OCI-LY1 (cell line): ENCODE measurements at regions not wholly inside any gene's neighbourhood (a gene's known extent, or its start where the extent isn't known, plus 50 kb on each side); places are given as distances from the start of the nearest gene placed in this dataset.
A peak's percentile ranks its signal among the peaks of the same experiment; 100 is the strongest.

Experiments
- H2AFZ ChIP-seq: fragments of 200-600 bp; sonication (generic), shearing (Covaris generic); 2 replicates; pipeline ENCODE4 v1.6.0; 2014; ENCODE audit warnings: antibody characterized with exemption, mild to moderate bottlenecking, low read length
- H3F3A ChIP-seq: fragments of 200-600 bp; sonication (generic), shearing (Covaris generic); 2 replicates; pipeline ENCODE4 v1.6.0; 2014; ENCODE audit warnings: mild to moderate bottlenecking, antibody characterized with exemption, low read length, moderate library complexity; ENCODE audit not compliant: insufficient read depth
- H3K27ac ChIP-seq: fragments of 200-600 bp; sonication (generic); 2 replicates; pipeline ENCODE4 v1.5.1; 2014; ENCODE audit warnings: low read length, mixed run types, mild to moderate bottlenecking, low read depth; ENCODE audit not compliant: poor library complexity, severe bottlenecking
- H3K27me3 ChIP-seq: fragments of 200-600 bp; sonication (generic); 2 replicates; pipeline ENCODE4 v1.6.0; 2014; ENCODE audit warnings: antibody characterized with exemption, mild to moderate bottlenecking, low read length, moderate library complexity; ENCODE audit not compliant: insufficient read depth
- H3K36me3 ChIP-seq: fragments of 200-600 bp; sonication (generic); 2 replicates; pipeline ENCODE4 v1.6.1; 2014; ENCODE audit warnings: mild to moderate bottlenecking, antibody characterized with exemption, low read length, moderate library complexity, mixed read lengths; ENCODE audit not compliant: insufficient read depth
- H3K4me1 ChIP-seq: fragments of 200-600 bp; sonication (generic); 2 replicates; pipeline ENCODE4 v1.5.1; 2014; ENCODE audit warnings: mild to moderate bottlenecking, low read length, moderate library complexity; ENCODE audit not compliant: insufficient read depth, severe bottlenecking
- H3K4me2 ChIP-seq: fragments of 200-600 bp; sonication (generic), shearing (Covaris generic); 2 replicates; pipeline ENCODE4 v1.6.1; 2014; ENCODE audit warnings: low read length
- H3K4me3 ChIP-seq: fragments of 200-600 bp; sonication (generic); 2 replicates; pipeline ENCODE4 v1.5.1; 2014; ENCODE audit warnings: low read length, low read depth, mild to moderate bottlenecking, mixed read lengths; ENCODE audit not compliant: poor library complexity, severe bottlenecking
- H3K79me2 ChIP-seq: fragments of 200-600 bp; shearing (Covaris generic); 2 replicates; pipeline ENCODE4 v1.6.1; 2016; ENCODE audit warnings: mixed run types, low read length, mixed read lengths; ENCODE audit not compliant: insufficient read depth
- H3K9ac ChIP-seq: fragments of 200-600 bp; sonication (generic), shearing (Covaris generic); 2 replicates; pipeline ENCODE4 v1.6.1; 2014; ENCODE audit warnings: mild to moderate bottlenecking, low read length, mixed read lengths
- H3K9me2 ChIP-seq: fragments of 200-600 bp; sonication (generic), shearing (Covaris generic); 2 replicates; pipeline ENCODE4 v1.6.1; 2014; ENCODE audit warnings: low read depth, mild to moderate bottlenecking, low read length, mixed read lengths
- H3K9me3 ChIP-seq: fragments of 200-600 bp; shearing (Covaris generic); 2 replicates; pipeline ENCODE4 v1.6.1; 2014; ENCODE audit warnings: low read length, mixed read lengths
- H4K20me1 ChIP-seq: fragments of 200-600 bp; sonication (generic), shearing (Covaris generic); 2 replicates; pipeline ENCODE4 v1.6.0; 2016; ENCODE audit warnings: mild to moderate bottlenecking, low read length; ENCODE audit not compliant: insufficient read depth
- CTCF ChIP-seq: fragments of 200-600 bp; sonication (generic), shearing (Covaris generic); IDR thresholded peaks from 2 replicates; pipeline ENCODE4 v1.5.1; 2017; ENCODE audit warnings: mild to moderate bottlenecking, antibody characterized with exemption, low read length, moderate library complexity, mixed read lengths
- EZH2 ChIP-seq: fragments of 200-600 bp; sonication (generic), shearing (Covaris generic); IDR thresholded peaks from 2 replicates; pipeline ENCODE4 v1.8.0; 2017; ENCODE audit warnings: borderline replicate concordance, mixed run types, mild to moderate bottlenecking, antibody characterized with exemption, low read length, moderate library complexity, mixed read lengths

DNA sequence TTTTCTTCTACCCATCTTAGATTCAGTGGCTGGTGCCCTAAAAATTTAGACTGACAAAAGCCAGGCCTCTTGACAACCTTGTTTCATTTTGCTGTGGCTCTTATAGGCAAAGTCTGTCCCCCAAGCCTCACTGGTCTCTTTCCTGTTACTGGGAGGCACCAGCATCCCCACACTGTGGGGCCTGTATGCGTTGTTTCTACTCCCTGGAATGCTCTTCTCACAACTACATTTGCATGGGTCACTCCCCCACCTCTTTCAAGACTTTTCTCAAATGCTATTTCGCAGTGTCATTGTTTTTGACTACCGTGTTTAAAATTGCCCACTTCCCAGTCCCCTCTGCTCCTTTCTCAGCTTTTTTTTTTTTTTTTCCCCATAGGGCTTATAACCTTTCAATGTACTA is 108.7 kb upstream of the DGKB start:
- Histone ChIP-seq H3K79me2 (no peaks in the 10 kb centered on the region), H2AFZ (no peak overlapping the region), H3K27me3 (no peaks in the 10 kb centered on the region), H3K9ac (no peak overlapping the region), H3K4me3 (no peak overlapping the region), H3K4me1 (peaks cover 3% of the 10 kb centered on the region), H3K4me2 (no peak overlapping the region), H4K20me1 (no peaks in the 10 kb centered on the region), H3K9me3 (no peaks in the 10 kb centered on the region), H3K36me3 (no peaks in the 10 kb centered on the region), H3K27ac (no peak overlapping the region), H3K9me2 (no peaks in the 10 kb centered on the region), H3F3A (no peaks in the 10 kb centered on the region)
- TF ChIP-seq EZH2 (no peak), CTCF (no peak)

DNA sequence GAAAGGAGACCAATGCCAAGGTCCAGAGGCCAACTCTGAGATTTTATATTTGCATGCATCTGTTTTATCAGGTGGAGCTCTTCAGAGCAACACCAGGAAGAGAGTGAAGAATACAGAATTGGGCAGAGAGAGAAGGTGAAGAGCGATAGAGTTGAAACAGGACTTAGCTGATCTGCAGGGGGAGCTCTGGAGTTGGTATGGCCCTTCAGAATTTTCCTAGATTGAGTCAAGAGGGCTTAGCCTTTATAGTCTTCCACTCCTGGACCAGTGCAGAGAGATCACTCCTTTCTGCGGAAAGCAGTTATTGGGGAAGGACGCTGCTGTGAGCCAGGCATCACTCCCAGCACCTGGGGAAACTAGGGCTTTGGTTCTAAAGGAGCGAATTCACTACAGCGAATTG is 105.0 kb upstream of the DGKB start:
- Histone ChIP-seq H3K9ac (no peak overlapping the region), H3K27me3 (no peaks in the 10 kb centered on the region), H3K4me1 (no peaks in the 10 kb centered on the region), H3K27ac (no peak overlapping the region), H3K4me2 (no peak overlapping the region), H2AFZ (no peak overlapping the region), H3K9me3 (no peaks in the 10 kb centered on the region), H3K36me3 (no peaks in the 10 kb centered on the region), H3K9me2 (no peaks in the 10 kb centered on the region), H3K4me3 (no peak overlapping the region), H3K79me2 (no peaks in the 10 kb centered on the region), H4K20me1 (no peaks in the 10 kb centered on the region), H3F3A (no peaks in the 10 kb centered on the region)
- TF ChIP-seq EZH2 (no peak), CTCF (peak; percentile 55)

DNA sequence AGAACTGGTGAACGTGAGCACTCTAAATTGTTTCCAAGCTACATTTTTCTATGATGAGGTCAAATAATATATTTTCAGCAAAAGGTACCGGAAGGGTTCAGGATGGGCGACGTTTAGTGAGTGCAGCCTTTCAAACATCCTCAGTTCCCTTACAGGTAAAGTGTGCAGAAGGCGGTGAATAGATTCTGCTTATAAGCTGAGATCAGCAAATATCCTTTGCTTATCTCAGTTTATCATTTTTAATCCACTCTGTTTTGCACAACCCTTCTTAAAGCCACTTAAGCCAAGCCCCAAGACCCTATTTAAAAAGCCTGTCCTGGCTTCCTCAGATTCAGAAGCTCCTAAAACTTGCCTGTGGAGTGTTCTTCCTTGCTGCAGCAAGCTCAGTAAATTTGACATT is 103.1 kb upstream of the DGKB start:
- no peak for TF ChIP-seq EZH2
- no peak for TF ChIP-seq CTCF
- no peaks in the 10 kb centered on the region for H3K36me3 ChIP-seq
- H3K79me2 ChIP-seq = no peaks in the 10 kb centered on the region
- H3K4me1 ChIP-seq = no peaks in the 10 kb centered on the region
- H3F3A ChIP-seq = no peaks in the 10 kb centered on the region
- no peaks in the 10 kb centered on the region for H3K27me3 ChIP-seq
- no peaks in the 10 kb centered on the region for H3K9me2 ChIP-seq
- no peak overlapping the region for H3K9ac ChIP-seq
- no peak overlapping the region for H3K27ac ChIP-seq
- no peaks in the 10 kb centered on the region for H3K9me3 ChIP-seq
- H3K4me2 ChIP-seq = no peak overlapping the region
- no peaks in the 10 kb centered on the region for H4K20me1 ChIP-seq
- H2AFZ ChIP-seq = no peak overlapping the region
- H3K4me3 ChIP-seq = no peak overlapping the region
